ENCODE measurements at regions not wholly inside any gene's neighbourhood (a gene's known extent, or its start where the extent isn't known, plus 50 kb on each side); places are given as distances from the start of the nearest gene placed in this dataset.

DNA sequence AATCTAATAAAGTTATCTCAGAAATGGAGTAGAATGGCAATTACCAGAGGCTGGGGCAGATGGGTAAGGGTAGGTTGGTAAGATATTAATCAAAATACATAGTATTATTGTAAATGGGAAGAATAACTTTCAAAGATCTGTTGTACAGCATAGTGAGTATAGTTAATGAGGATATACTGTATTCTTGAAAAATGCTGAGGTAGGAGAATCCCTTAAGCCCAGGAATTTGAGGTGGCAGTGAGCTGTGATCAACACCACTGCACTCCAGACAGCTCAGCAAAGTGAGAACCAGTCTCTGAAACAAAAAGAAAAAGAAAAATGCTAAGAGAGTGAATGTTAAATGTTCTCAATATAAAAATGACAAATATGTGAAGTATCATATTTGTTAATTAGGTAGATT, 1033.7 kb downstream of the KCNT2 start:
- TF ChIP-seq, protein P1, sequence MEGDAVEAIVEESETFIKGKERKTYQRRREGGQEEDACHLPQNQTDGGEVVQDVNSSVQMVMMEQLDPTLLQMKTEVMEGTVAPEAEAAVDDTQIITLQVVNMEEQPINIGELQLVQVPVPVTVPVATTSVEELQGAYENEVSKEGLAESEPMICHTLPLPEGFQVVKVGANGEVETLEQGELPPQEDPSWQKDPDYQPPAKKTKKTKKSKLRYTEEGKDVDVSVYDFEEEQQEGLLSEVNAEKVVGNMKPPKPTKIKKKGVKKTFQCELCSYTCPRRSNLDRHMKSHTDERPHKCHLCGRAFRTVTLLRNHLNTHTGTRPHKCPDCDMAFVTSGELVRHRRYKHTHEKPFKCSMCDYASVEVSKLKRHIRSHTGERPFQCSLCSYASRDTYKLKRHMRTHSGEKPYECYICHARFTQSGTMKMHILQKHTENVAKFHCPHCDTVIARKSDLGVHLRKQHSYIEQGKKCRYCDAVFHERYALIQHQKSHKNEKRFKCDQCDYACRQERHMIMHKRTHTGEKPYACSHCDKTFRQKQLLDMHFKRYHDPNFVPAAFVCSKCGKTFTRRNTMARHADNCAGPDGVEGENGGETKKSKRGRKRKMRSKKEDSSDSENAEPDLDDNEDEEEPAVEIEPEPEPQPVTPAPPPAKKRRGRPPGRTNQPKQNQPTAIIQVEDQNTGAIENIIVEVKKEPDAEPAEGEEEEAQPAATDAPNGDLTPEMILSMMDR (IDR thresholded peaks at IDR 0.05; ENCODE audit: extremely low read depth in 1 of 2, insufficient read depth in 1 of 2, low read depth in 1 of 2, low read length in 2 of 2) = no peak
- no peak for TF ChIP-seq MYC (IDR thresholded peaks at IDR 0.05; ENCODE audit: low read depth, low read length)
- Histone ChIP-seq H3K9ac (replicated peaks; ENCODE audit: extremely low read depth, insufficient read depth, low read length) (no peak overlapping the region), H3K36me3 (ENCODE audit: control insufficient read depth in 2 of 2, extremely low read depth in 1 of 2, insufficient read depth in 2 of 2, low read length in 2 of 2) (no peaks in the 10 kb centered on the region), H3K79me2 (ENCODE audit: control insufficient read depth, insufficient read depth, low read length) (no peaks in the 10 kb centered on the region), H3K9me3 (replicated peaks; ENCODE audit: control insufficient read depth, insufficient read depth, low read length) (no peaks in the 10 kb centered on the region), H3K4me1 (ENCODE audit: control insufficient read depth, extremely low read depth, insufficient read depth, low read length) (no peaks in the 10 kb centered on the region), H3K4me3 (replicated peaks in 1 of 3; ENCODE audit: insufficient read depth in 1 of 3, low read depth in 1 of 3, low read length in 3 of 3) (no peak overlapping the region), H4K20me1 (replicated peaks; ENCODE audit: control insufficient read depth, extremely low read depth, insufficient read depth, low read length) (no peaks in the 10 kb centered on the region), H2AFZ (ENCODE audit: low read depth, low read length) (no peak overlapping the region), H3K27me3 (ENCODE audit: control insufficient read depth in 2 of 2, insufficient read depth in 2 of 2, low read length in 2 of 2) (no peaks in the 10 kb centered on the region), H3K27ac (ENCODE audit: insufficient read depth, low read depth, low read length) (no peak overlapping the region), H3K4me2 (ENCODE audit: insufficient read depth, low read length) (no peak overlapping the region), H3K9me1 (replicated peaks; ENCODE audit: control insufficient read depth, extremely low read depth, insufficient read depth, low read length) (no peaks in the 10 kb centered on the region)
- CTCF ChIA-PET = no interaction called here
- DNase-seq (ENCODE audit: low read depth, low spot score) = no peak
- BruUV-seq (replicated peaks) = no TSS peak
- intact Hi-C loops (cut with micrococcal nuclease) = no loop called here
- POLR2A ChIA-PET = no interaction called here
- FAIRE-seq = no peak
- dilution Hi-C loops (cut with MboI; ENCODE audit: extremely low pct_ligation_motif_present, low sequenced_read_pairs) = no loop called here

DNA sequence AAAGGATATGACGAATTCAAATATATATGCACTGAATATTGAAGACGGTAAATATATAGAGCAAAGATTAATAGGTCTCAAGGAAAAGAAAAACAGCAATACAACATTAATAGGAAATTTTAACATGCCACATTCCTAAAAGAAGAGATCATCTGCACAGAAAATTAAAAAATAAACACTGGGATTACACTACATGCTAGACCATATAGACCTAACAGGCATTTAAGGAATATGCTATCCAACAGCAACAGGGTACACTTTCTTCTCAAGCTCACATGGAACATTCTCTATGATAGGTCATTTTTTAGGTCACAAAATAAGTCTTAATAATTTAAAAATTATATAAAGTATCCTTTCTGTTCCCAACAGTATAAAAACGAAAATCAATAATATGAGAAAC, 1038.3 kb downstream of the KCNT2 start:
- dilution Hi-C loops (cut with MboI; ENCODE audit: extremely low pct_ligation_motif_present, low sequenced_read_pairs) = no loop called here
- H3K27ac ChIP-seq (ENCODE audit: insufficient read depth, low read depth, low read length) = no peak overlapping the region
- no peaks in the 10 kb centered on the region for H3K4me1 ChIP-seq (ENCODE audit: control insufficient read depth, extremely low read depth, insufficient read depth, low read length)
- DNase-seq (ENCODE audit: low read depth, low spot score) (no peak), FAIRE-seq (no peak)
- no peaks in the 10 kb centered on the region for H3K9me1 ChIP-seq (replicated peaks; ENCODE audit: control insufficient read depth, extremely low read depth, insufficient read depth, low read length)
- no peaks in the 10 kb centered on the region for H3K79me2 ChIP-seq (ENCODE audit: control insufficient read depth, insufficient read depth, low read length)
- H3K4me2 ChIP-seq (ENCODE audit: insufficient read depth, low read length) = no peak overlapping the region
- H2AFZ ChIP-seq (ENCODE audit: low read depth, low read length) = no peak overlapping the region
- intact Hi-C loops (cut with micrococcal nuclease) = no loop called here
- TF ChIP-seq, protein P2, sequence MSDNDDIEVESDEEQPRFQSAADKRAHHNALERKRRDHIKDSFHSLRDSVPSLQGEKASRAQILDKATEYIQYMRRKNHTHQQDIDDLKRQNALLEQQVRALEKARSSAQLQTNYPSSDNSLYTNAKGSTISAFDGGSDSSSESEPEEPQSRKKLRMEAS (IDR thresholded peaks at IDR 0.05; ENCODE audit: insufficient read depth, insufficient read length) = no peak
- TF ChIP-seq GATA2 (IDR thresholded peaks at IDR 0.05; ENCODE audit: insufficient read depth, insufficient read length, low read depth, low read length) (no peak), FOS (IDR thresholded peaks at IDR 0.05; ENCODE audit: borderline replicate concordance, insufficient read depth, low read length) (no peak), EZH2 (IDR thresholded peaks at IDR 0.05; ENCODE audit: borderline replicate concordance, low read depth, low read length, severe bottlenecking) (no peak), POLR2A (IDR thresholded peaks at IDR 0.05; ENCODE audit: low read depth, low read length) (no peak), POLR2AphosphoS5 (IDR thresholded peaks at IDR 0.05; ENCODE audit: insufficient read depth, low read depth, low read length) (no peak), JUN (IDR thresholded peaks at IDR 0.05; ENCODE audit: borderline replicate concordance, insufficient read depth, insufficient read length, low read depth) (no peak), MYC (IDR thresholded peaks at IDR 0.05; ENCODE audit: low read depth, low read length) (no peak)
- TF ChIP-seq, protein P1 (IDR thresholded peaks at IDR 0.05; ENCODE audit: extremely low read depth in 1 of 2, insufficient read depth in 1 of 2, low read depth in 1 of 2, low read length in 2 of 2) = no peak
- no peaks in the 10 kb centered on the region for H4K20me1 ChIP-seq (replicated peaks; ENCODE audit: control insufficient read depth, extremely low read depth, insufficient read depth, low read length)
- H3K27me3 ChIP-seq (ENCODE audit: control insufficient read depth in 2 of 2, insufficient read depth in 2 of 2, low read length in 2 of 2) = no peaks in the 10 kb centered on the region
- H3K9me3 ChIP-seq (replicated peaks; ENCODE audit: control insufficient read depth, insufficient read depth, low read length) = no peaks in the 10 kb centered on the region
- POLR2A ChIA-PET = no interaction called here
- no peaks in the 10 kb centered on the region for H3K36me3 ChIP-seq (ENCODE audit: control insufficient read depth in 2 of 2, extremely low read depth in 1 of 2, insufficient read depth in 2 of 2, low read length in 2 of 2)
- no TSS peak for BruUV-seq (replicated peaks)
- CTCF ChIA-PET = no interaction called here
- H3K4me3 ChIP-seq (replicated peaks in 1 of 3; ENCODE audit: insufficient read depth in 1 of 3, low read depth in 1 of 3, low read length in 3 of 3) = no peak overlapping the region
- H3K9ac ChIP-seq (replicated peaks; ENCODE audit: extremely low read depth, insufficient read depth, low read length) = no peak overlapping the region
